NB4 (cell line): ENCODE measurements at regions not wholly inside any gene's neighbourhood (a gene's known extent, or its start where the extent isn't known, plus 50 kb on each side); places are given as distances from the start of the nearest gene placed in this dataset.

ENCODE experiments used
- DNase-seq: peaks from one replicate; pipeline ENCODE4 v3.0.0; 2010; ENCODE audit warnings: low read depth
- H3K4me3 ChIP-seq: one replicate; pipeline ENCODE4 v1.5.1; 2011; ENCODE audit warnings: mild to moderate bottlenecking, low read depth, low read length, moderate library complexity
- MYC ChIP-seq: IDR thresholded peaks from 2 replicates; pipeline ENCODE4 v1.6.1; 2011; ENCODE audit warnings: low read depth, low read length
- POLR2A ChIP-seq: IDR thresholded peaks from 2 replicates; pipeline ENCODE4 v1.6.1; 2011; ENCODE audit warnings: mild to moderate bottlenecking; ENCODE audit not compliant: insufficient read length; ENCODE audit errors: extremely low read depth
- TF ChIP-seq, protein P1 (sequence below): IDR thresholded peaks from one replicate; pipeline ENCODE4 v1.5.1; 2012; ENCODE audit warnings: low read depth, low read length
- TF ChIP-seq, protein P2 (sequence below): IDR thresholded peaks from 2 replicates; pipeline ENCODE4 v1.6.1; 2011; ENCODE audit warnings: low read depth, low read length

DNA sequence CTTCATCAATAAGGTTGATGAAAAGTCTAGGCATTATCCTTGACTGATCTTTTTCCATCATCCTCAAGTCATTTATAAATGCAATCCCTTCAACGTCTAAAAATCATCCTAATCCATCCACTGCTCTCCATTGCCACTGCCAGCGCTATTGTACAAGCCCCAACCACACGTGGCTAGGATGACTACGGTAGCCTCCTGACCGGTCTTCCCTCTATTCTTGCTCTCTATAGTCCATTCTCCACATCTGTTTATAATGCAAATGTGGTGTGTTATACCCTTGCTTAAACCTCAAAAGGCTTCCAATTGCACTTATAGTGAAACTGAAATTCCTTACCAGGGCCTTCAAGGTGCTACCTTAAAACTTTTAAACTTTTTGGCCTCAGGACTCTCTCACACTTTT lies 410.6 kb upstream of the ADAMTS9 start:
- no peak for DNase-seq
- TF ChIP-seq POLR2A: no peak
- H3K4me3 ChIP-seq: no peak overlapping the region

DNA sequence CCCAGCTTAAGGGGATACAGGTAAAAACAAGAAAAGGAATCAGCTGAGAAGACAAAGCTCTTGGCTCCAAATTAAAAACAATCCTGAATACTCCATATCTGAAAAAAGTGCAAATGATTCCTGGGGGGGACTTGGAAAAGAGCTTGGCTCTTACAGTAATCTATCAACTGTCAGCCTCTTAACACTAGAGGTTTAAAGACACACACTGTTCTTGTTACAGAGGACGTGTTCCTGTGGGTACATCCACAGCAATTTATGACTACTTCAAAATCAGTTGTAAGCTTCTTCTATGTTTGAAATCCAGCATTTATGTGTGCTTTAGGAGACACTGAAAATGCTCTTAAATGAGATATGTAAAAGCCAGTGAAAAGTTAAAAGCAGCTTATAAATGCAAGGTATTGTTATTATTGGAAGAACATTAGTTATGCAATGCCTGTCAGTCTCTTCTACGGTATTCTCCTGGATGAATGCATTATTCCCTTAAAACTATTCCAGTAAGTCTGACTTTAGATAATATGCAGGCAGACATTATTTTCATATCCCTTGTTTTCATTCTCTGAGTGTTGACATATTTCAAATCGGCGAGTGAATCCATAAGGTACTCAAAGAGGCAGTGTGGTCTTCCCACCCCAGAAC lies 408.4 kb upstream of the ADAMTS9 start:
- no peak overlapping the region for H3K4me3 ChIP-seq
- DNase-seq: no peak
- TF ChIP-seq, protein P1, sequence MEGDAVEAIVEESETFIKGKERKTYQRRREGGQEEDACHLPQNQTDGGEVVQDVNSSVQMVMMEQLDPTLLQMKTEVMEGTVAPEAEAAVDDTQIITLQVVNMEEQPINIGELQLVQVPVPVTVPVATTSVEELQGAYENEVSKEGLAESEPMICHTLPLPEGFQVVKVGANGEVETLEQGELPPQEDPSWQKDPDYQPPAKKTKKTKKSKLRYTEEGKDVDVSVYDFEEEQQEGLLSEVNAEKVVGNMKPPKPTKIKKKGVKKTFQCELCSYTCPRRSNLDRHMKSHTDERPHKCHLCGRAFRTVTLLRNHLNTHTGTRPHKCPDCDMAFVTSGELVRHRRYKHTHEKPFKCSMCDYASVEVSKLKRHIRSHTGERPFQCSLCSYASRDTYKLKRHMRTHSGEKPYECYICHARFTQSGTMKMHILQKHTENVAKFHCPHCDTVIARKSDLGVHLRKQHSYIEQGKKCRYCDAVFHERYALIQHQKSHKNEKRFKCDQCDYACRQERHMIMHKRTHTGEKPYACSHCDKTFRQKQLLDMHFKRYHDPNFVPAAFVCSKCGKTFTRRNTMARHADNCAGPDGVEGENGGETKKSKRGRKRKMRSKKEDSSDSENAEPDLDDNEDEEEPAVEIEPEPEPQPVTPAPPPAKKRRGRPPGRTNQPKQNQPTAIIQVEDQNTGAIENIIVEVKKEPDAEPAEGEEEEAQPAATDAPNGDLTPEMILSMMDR: no peak
- TF ChIP-seq, protein P2, sequence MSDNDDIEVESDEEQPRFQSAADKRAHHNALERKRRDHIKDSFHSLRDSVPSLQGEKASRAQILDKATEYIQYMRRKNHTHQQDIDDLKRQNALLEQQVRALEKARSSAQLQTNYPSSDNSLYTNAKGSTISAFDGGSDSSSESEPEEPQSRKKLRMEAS: no peak
- TF ChIP-seq POLR2A (no peak), MYC (no peak)

DNA sequence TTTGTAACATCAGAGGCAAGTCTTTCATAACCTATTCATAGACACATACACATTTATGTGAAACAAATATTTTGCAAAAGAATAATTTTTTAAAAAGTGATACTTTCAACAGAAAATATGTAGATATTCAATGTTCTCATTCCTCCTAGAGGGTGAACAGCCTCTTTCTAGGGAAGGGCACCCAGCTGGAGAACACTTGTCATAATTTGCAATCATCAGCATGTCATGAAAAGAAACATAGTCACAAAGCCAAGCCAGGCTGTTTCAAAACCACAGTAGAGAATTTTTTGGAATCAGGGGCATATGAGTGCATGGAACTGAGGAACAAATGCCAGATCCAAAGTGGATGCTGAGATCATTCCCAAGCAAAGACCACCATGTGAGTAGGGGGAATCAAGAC lies 406.9 kb upstream of the ADAMTS9 start:
- TF ChIP-seq POLR2A (no peak), MYC (no peak)
- TF ChIP-seq, protein P1: no peak
- TF ChIP-seq, protein P2: no peak
- H3K4me3 ChIP-seq: no peak overlapping the region

DNA sequence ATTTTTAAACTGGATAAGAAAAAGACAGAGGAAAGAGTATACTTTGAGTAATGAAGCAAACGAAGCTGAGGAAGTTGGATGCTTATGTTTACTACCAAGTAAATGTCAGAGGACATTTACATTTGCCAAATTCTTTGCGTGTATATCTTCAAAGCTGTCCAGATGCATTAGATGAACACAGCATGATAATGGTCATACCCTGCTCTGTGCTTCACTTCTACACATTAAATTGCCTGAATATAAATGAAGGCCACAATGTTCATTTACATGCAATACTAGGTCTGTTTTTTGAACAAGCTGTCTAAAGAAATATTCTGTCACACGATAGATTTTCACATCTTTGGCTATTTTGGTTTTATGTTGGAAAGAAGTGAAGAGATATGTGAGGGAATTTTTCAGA lies 405.8 kb upstream of the ADAMTS9 start:
- TF ChIP-seq POLR2A (no peak), MYC (no peak)
- TF ChIP-seq, protein P1: no peak
- TF ChIP-seq, protein P2: no peak
- no peak for DNase-seq
- no peak overlapping the region for H3K4me3 ChIP-seq

More for the DNA sequence above, 406.9 kb upstream of the ADAMTS9 start:
- no peak for DNase-seq

DNA sequence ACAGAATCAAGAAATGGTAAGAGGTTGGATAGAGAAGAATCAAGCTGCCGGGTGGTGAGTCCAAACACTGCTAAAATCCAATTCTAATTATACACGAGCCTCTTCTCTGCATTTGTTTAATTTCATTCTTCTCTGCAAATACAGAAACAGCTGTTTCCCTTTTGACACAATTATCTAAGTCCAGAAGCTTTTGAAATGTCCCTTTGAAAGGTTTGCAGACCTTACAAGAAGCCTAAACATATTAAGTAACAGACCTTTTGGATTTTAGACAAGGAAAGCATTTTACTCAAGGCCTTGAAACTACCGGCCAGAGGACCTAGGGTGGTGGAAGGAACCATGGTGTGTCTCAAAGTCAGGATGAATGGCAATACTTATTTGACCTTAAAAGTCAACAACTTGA lies 403.8 kb upstream of the ADAMTS9 start:
- TF ChIP-seq POLR2A (no peak), MYC (no peak)
- TF ChIP-seq, protein P1: no peak
- TF ChIP-seq, protein P2: no peak
- DNase-seq: no peak
- H3K4me3 ChIP-seq: no peak overlapping the region

DNA sequence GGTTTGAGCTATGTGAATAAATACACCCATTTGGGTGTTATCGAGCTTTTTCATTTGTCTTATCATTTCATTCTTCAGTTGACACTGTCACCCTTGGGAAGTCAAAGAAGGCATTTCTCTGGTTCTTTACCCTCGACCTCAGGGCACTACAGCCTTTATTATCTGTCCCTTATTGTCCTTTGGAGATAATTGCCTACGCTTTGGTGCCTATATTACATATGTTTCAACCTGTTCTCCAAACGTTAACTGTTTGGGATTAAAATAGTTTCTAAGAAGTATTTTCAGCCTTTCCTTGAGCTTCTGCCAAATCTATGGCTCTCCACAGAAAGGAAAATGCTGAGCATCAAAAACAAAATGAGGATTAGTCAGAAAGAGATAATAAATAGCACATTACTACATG lies 395.4 kb upstream of the ADAMTS9 start:
- DNase-seq: no peak
- TF ChIP-seq, protein P2: no peak
- TF ChIP-seq, protein P1: no peak
- TF ChIP-seq POLR2A: no peak
- TF ChIP-seq MYC: no peak
- H3K4me3 ChIP-seq: no peak overlapping the region
